ENCODE measurements at regions not wholly inside any gene's neighbourhood (a gene's known extent, or its start where the extent isn't known, plus 50 kb on each side); places are given as distances from the start of the nearest gene placed in this dataset.
"Not testable (repeated sequence)": the region's sequence is repeated elsewhere in the genome, so short reads cannot be mapped to it uniquely, and the experiment has no call there.

DNA sequence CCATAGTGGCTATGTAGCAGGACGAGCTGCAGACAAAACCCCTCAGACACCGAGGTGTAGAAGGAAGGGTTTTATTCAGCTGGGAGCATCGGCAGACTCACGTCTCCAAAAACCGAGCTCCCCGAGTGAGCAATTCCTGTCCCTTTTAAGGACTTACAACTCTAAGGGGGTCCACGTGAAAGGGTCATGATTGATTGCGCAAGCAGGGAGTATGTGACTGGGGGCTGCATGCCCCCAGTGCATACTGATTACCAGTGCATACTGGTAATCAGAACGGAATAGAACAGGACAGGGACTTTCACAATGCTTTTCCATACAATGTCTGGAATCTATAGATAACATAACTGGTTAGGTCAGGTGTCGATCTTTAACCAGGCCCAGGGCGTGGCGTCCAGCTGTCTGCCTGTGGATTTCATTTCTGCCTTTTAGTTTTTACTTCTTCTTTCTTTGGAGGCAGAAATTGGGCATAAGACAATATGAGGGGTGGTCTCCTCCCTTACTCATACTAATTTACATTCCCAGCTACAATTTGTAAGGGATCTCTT lies 447.3 kb downstream of the OTOL1 start:
- TF ChIP-seq CTCF, POLR2A, EP300 (IDR thresholded peaks at IDR 0.05): not testable (repeated sequence)

All from tibial nerve (tissue), 4 donors.